Spinal cord (tissue), 9 donors: ENCODE measurements at regions not wholly inside any gene's neighbourhood (a gene's known extent, or its start where the extent isn't known, plus 50 kb on each side); places are given as distances from the start of the nearest gene placed in this dataset.

ENCODE experiments used
- DNase-seq, 6 donors: peaks; one replicate each; pipeline versions ENCODE4 v3.0.0 to v3.0.0-alpha.2; 2013 to 2015; ENCODE audit warnings: low spot score in 6 of 6, low read depth in 4 of 6
- H3K27ac ChIP-seq: one replicate; pipeline ENCODE4 v1.5.1; 2013; ENCODE audit warnings: low read depth, low read length, control low read depth
- H3K27me3 ChIP-seq: one replicate; pipeline ENCODE4 v1.6.1; 2013; ENCODE audit warnings: low read length; ENCODE audit not compliant: control insufficient read depth, insufficient read depth
- H3K36me3 ChIP-seq: one replicate; pipeline ENCODE4 v1.6.1; 2013; ENCODE audit warnings: low read length; ENCODE audit not compliant: control insufficient read depth, insufficient read depth
- H3K4me1 ChIP-seq: one replicate; pipeline ENCODE4 v1.6.1; 2013; ENCODE audit warnings: low read length; ENCODE audit not compliant: control insufficient read depth, insufficient read depth
- H3K4me3 ChIP-seq: one replicate; pipeline ENCODE4 v1.5.1; 2013; ENCODE audit warnings: low read depth, low read length, control low read depth
- H3K9me3 ChIP-seq: one replicate; pipeline ENCODE4 v1.6.1; 2013; ENCODE audit warnings: low read length; ENCODE audit not compliant: control insufficient read depth, insufficient read depth
- WGBS: methylation state at CpG from one replicate; pipeline ENCODE4 v1.1.5; 2013; ENCODE audit warnings: missing lambda C conversion rate; ENCODE audit not compliant: insufficient coverage; 5-methylcytosine and 5-hydroxymethylcytosine counted together
- donor health status: healthy.

GRCh38 chr18:78686976-78687685 lies 292.5 kb upstream of the SALL3 start:
- WGBS, result 93% methylated on average over 16 of the region's 16 CpGs
- DNase-seq, result no peak
- Histone ChIP-seq H3K4me1 (no peaks in the 10 kb centered on the region), H3K27ac (no peak overlapping the region), H3K27me3 (no peaks in the 10 kb centered on the region), H3K9me3 (no peaks in the 10 kb centered on the region), H3K4me3 (no peak overlapping the region), H3K36me3 (no peaks in the 10 kb centered on the region)

GRCh38 chr18:78687736-78688135 lies 291.9 kb upstream of the SALL3 start:
- H3K9me3 ChIP-seq, result no peaks in the 10 kb centered on the region
- no peak overlapping the region for H3K27ac ChIP-seq
- H3K36me3 ChIP-seq, result no peaks in the 10 kb centered on the region
- no peak for DNase-seq
- no peak overlapping the region for H3K4me3 ChIP-seq
- 92% methylated on average over 5 of the region's 7 CpGs for WGBS
- no peaks in the 10 kb centered on the region for H3K4me1 ChIP-seq
- no peaks in the 10 kb centered on the region for H3K27me3 ChIP-seq

GRCh38 chr18:78688249-78688648 lies 291.4 kb upstream of the SALL3 start:
- no peak overlapping the region for H3K4me3 ChIP-seq
- DNase-seq, result no peak
- no peaks in the 10 kb centered on the region for H3K9me3 ChIP-seq
- no peak overlapping the region for H3K27ac ChIP-seq
- H3K27me3 ChIP-seq, result no peaks in the 10 kb centered on the region
- no peaks in the 10 kb centered on the region for H3K4me1 ChIP-seq
- WGBS, result 84% methylated on average over 12 of the region's 12 CpGs
- H3K36me3 ChIP-seq, result no peaks in the 10 kb centered on the region

GRCh38 chr18:78688916-78689315 lies 290.7 kb upstream of the SALL3 start:
- no peak for DNase-seq
- WGBS, result 89% methylated on average over 11 of the region's 11 CpGs
- Histone ChIP-seq H3K4me3 (no peak overlapping the region), H3K9me3 (no peaks in the 10 kb centered on the region), H3K27me3 (no peaks in the 10 kb centered on the region), H3K27ac (no peak overlapping the region), H3K4me1 (no peaks in the 10 kb centered on the region), H3K36me3 (no peaks in the 10 kb centered on the region)

GRCh38 chr18:78689606-78690005 lies 290.0 kb upstream of the SALL3 start:
- no peaks in the 10 kb centered on the region for H3K4me1 ChIP-seq
- H3K27ac ChIP-seq, result no peak overlapping the region
- DNase-seq, result no peak
- H3K36me3 ChIP-seq, result no peaks in the 10 kb centered on the region
- no peak overlapping the region for H3K4me3 ChIP-seq
- no peaks in the 10 kb centered on the region for H3K27me3 ChIP-seq
- H3K9me3 ChIP-seq, result no peaks in the 10 kb centered on the region
- 95% methylated on average over 14 of the region's 15 CpGs for WGBS

GRCh38 chr18:78692105-78692504 lies 287.5 kb upstream of the SALL3 start:
- Histone ChIP-seq H3K36me3 (no peaks in the 10 kb centered on the region), H3K4me3 (no peak overlapping the region), H3K4me1 (no peaks in the 10 kb centered on the region), H3K9me3 (no peaks in the 10 kb centered on the region), H3K27me3 (no peaks in the 10 kb centered on the region), H3K27ac (no peak overlapping the region)
- WGBS, result 100% methylated on average over 1 of the region's 1 CpG
- DNase-seq, result no peak

- H3K9me3 ChIP-seq, result no peaks in the 10 kb centered on the region
- H3K4me3 ChIP-seq, result no peak overlapping the region
- no peaks in the 10 kb centered on the region for H3K27me3 ChIP-seq
- H3K4me1 ChIP-seq, result no peaks in the 10 kb centered on the region
- no peak for DNase-seq
- 96% methylated on average over 7 of the region's 7 CpGs for WGBS
- no peaks in the 10 kb centered on the region for H3K36me3 ChIP-seq
- no peak overlapping the region for H3K27ac ChIP-seq
Observed at GRCh38 chr18:78693429-78693828, 286.2 kb upstream of the SALL3 start.

- no peaks in the 10 kb centered on the region for H3K36me3 ChIP-seq
- no peak overlapping the region for H3K4me3 ChIP-seq
- DNase-seq, result no peak
- WGBS, result 90% methylated on average over 20 of the region's 21 CpGs
- H3K9me3 ChIP-seq, result no peaks in the 10 kb centered on the region
- peaks cover 4% of the 10 kb centered on the region for H3K4me1 ChIP-seq
- H3K27me3 ChIP-seq, result no peaks in the 10 kb centered on the region
- no peak overlapping the region for H3K27ac ChIP-seq
Observed at GRCh38 chr18:78696698-78697435, 282.8 kb upstream of the SALL3 start.

GRCh38 chr18:78697446-78697845 lies 282.2 kb upstream of the SALL3 start:
- Histone ChIP-seq H3K36me3 (no peaks in the 10 kb centered on the region), H3K27me3 (no peaks in the 10 kb centered on the region), H3K4me3 (no peak overlapping the region), H3K9me3 (no peaks in the 10 kb centered on the region), H3K4me1 (peaks cover 4% of the 10 kb centered on the region), H3K27ac (no peak overlapping the region)
- WGBS, result 94% methylated on average over 6 of the region's 10 CpGs
- DNase-seq, result no peak

- Histone ChIP-seq H3K36me3 (no peaks in the 10 kb centered on the region), H3K4me3 (no peak overlapping the region), H3K27me3 (peaks cover 2% of the 10 kb centered on the region), H3K27ac (no peak overlapping the region), H3K9me3 (no peaks in the 10 kb centered on the region), H3K4me1 (peaks cover 10% of the 10 kb centered on the region)
- DNase-seq, result no peak
- WGBS, result 83% methylated on average over 1 of the region's 5 CpGs
Observed at GRCh38 chr18:78698914-78699313, 280.7 kb upstream of the SALL3 start.
